Psoas muscle (tissue), 7 donors: ENCODE measurements at regions not wholly inside any gene's neighbourhood (a gene's known extent, or its start where the extent isn't known, plus 50 kb on each side); places are given as distances from the start of the nearest gene placed in this dataset.

Source experiments
- ATAC-seq, 4 donors: fragments of 200-7000 bp; cut with Tn5 transposase; one replicate each; pipeline ENCODE4 v1.9.1; 2020; ENCODE audit warnings: moderate library complexity in 3 of 4, mild to moderate bottlenecking in 2 of 4
- DNase-seq, 2 donors: peaks; one replicate each; pipeline ENCODE4 v3.0.0-alpha.2; 2020
- H3K27ac ChIP-seq: fragments of 200-600 bp; one replicate; pipeline ENCODE4 v1.8.0; 2022
- H3K27me3 ChIP-seq, 3 donors: fragments of 200-600 bp in 1 of 3; one replicate each; pipeline versions ENCODE4 v1.6.1 to v1.8.0; 2013 to 2022; ENCODE audit warnings: low read length in 2 of 3, mild to moderate bottlenecking in 2 of 3, moderate library complexity in 1 of 3; ENCODE audit not compliant: insufficient read depth in 3 of 3
- H3K36me3 ChIP-seq, 2 donors: fragments of 200-600 bp in 1 of 2; one replicate each; pipeline versions ENCODE4 v1.6.1 to v1.8.0; 2013 to 2022; ENCODE audit warnings: low read depth in 1 of 2, mild to moderate bottlenecking in 1 of 2, moderate library complexity in 1 of 2; ENCODE audit not compliant: insufficient read depth in 1 of 2
- H3K4me1 ChIP-seq: fragments of 200-600 bp; one replicate; pipeline ENCODE4 v1.8.0; 2022
- H3K4me3 ChIP-seq: fragments of 200-600 bp; one replicate; pipeline ENCODE4 v1.8.0; 2022; ENCODE audit warnings: mild to moderate bottlenecking
- H3K9me3 ChIP-seq: fragments of 200-600 bp; one replicate; pipeline ENCODE4 v1.8.0; 2022
- WGBS, 3 donors: extraction: QIAGEN DNeasy Blood & Tissue Kit; methylation state at CpG; one replicate each; pipeline versions ENCODE4 v1.1.6 to v1.1.7; 2013; 5-methylcytosine and 5-hydroxymethylcytosine counted together
- intact Hi-C, 2 donors: fragments of 100-400 bp; cut with DNase I; formaldehyde crosslinking; loops; one replicate each; pipeline versions ENCODE4 v1.11.0 to v1.14.2; 2022
- TF ChIP-seq, protein P1 (sequence below): fragments of 200-600 bp; IDR thresholded peaks from one replicate; pipeline ENCODE4 v1.8.0; 2022; ENCODE audit warnings: antibody characterized with exemption
- donor health status: healthy with polysubstance abuse.
- donor health status: DM: no; HTN: no; CAD: no; lungs with moderate emphysema.
- donor health status: Bipolar disorder and iron deficiency.
- donor health status: healthy.
- donor health status: DM: yes; HTN: yes; CAD: no.
- donor health status: DM: no; HTN: no; CAD: no.
- donor health status: DM: yes; HTN: yes; CAD: no.

DNA sequence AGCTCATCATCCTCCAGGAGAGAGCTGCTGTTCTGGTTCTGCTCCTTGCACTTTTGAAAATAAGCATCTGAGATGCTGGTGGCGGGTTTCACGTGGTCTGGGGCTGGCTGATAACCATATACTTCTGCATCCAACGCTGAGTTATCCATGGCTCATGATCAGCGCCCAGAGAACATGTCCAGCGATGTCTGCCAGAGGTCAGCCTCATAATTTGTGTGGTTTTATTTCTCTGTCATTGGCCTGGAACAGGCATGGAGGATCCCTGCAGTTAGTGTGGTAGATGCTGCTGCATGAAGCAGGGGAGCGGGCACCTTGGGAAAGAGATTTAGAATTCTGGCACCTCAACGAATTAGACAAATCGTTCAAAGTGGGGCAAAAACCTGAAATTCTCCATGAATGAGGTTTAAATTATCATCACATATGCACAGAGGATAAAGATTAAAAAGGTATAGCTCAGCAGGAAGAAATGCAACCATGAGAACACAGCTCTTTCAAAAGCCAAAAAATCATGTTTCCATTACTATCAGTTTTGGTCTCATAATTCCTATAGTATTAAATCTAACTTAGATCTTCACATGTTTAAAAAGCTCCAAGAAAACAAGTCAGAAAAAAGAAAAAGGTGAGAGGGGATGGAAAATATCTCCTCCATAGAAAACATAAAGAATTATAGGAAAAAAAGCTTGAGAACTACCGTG is 157.2 kb downstream of the SOD2 start:
- H3K9me3 ChIP-seq, result no peaks in the 10 kb centered on the region
- H3K36me3 ChIP-seq, result no peaks in the 10 kb centered on the region
- DNase-seq, result no peak
- ATAC-seq, result no peak
- intact Hi-C loops, result no loop called here
- no peaks in the 10 kb centered on the region for H3K4me1 ChIP-seq
- WGBS, 3 donors, result 63 to 68% (median 66%) methylated on average over 9 of the region's 9 CpGs
- no peaks in the 10 kb centered on the region for H3K27me3 ChIP-seq
- no peak overlapping the region for H3K27ac ChIP-seq
- TF ChIP-seq, protein P1, sequence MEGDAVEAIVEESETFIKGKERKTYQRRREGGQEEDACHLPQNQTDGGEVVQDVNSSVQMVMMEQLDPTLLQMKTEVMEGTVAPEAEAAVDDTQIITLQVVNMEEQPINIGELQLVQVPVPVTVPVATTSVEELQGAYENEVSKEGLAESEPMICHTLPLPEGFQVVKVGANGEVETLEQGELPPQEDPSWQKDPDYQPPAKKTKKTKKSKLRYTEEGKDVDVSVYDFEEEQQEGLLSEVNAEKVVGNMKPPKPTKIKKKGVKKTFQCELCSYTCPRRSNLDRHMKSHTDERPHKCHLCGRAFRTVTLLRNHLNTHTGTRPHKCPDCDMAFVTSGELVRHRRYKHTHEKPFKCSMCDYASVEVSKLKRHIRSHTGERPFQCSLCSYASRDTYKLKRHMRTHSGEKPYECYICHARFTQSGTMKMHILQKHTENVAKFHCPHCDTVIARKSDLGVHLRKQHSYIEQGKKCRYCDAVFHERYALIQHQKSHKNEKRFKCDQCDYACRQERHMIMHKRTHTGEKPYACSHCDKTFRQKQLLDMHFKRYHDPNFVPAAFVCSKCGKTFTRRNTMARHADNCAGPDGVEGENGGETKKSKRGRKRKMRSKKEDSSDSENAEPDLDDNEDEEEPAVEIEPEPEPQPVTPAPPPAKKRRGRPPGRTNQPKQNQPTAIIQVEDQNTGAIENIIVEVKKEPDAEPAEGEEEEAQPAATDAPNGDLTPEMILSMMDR, result no peak
- no peak overlapping the region for H3K4me3 ChIP-seq

DNA sequence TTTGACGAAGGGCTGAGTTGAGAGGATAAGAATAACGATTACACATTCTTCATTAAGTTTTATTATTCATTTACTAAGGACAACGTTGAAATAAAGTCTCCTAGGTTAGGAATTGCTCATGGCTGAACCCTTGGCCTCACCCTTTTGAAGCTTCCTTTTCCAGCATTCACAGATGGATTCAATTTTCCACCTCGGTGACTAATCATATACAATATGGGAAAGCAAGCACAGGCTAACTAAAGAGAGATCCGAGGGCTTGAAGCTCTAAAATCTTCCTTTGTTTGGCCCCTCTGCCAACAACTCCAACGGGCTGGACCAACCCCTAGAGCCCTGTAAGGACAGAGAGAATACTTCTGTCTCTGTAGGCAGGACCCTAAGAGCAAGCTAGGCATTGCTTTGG is 159.5 kb downstream of the SOD2 start:
- DNase-seq, result no peak
- Histone ChIP-seq H3K4me1 (no peaks in the 10 kb centered on the region), H3K27me3 (no peaks in the 10 kb centered on the region), H3K4me3 (no peak overlapping the region), H3K9me3 (no peaks in the 10 kb centered on the region), H3K27ac (no peak overlapping the region), H3K36me3 (no peaks in the 10 kb centered on the region)
- TF ChIP-seq, protein P1, result no peak
- intact Hi-C loops, result no loop called here
- no peak for ATAC-seq
- 47 to 58% (median 56%) methylated on average over 6 of the region's 6 CpGs for WGBS, 3 donors

DNA sequence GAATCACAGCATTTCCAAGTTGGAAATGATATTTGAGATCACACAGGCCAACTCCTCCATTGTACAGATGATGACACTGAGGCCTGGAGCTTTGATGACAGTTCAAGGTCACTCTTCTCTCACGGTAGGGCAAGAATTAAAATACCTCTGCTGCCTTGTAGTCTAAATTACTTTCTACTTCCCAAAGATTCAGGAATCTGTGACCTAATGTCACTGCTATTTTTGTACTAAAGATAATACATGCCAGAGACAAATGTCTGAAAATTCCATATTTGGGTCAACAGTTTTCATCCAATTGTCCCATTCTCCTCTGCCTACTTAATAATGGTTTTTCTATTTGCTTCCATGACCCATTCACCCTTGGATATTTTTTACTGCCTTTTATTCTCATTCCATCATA is 160.0 kb downstream of the SOD2 start:
- ATAC-seq, result no peak
- no peak for DNase-seq
- Histone ChIP-seq H3K36me3 (no peaks in the 10 kb centered on the region), H3K4me1 (no peaks in the 10 kb centered on the region), H3K4me3 (no peak overlapping the region), H3K9me3 (no peaks in the 10 kb centered on the region), H3K27me3 (no peaks in the 10 kb centered on the region), H3K27ac (no peak overlapping the region)
- TF ChIP-seq, protein P1, result no peak
- WGBS, 3 donors, result 27 to 34% (median 33%) methylated on average over 1 of the region's 1 CpG
- intact Hi-C loops, result no loop called here

DNA sequence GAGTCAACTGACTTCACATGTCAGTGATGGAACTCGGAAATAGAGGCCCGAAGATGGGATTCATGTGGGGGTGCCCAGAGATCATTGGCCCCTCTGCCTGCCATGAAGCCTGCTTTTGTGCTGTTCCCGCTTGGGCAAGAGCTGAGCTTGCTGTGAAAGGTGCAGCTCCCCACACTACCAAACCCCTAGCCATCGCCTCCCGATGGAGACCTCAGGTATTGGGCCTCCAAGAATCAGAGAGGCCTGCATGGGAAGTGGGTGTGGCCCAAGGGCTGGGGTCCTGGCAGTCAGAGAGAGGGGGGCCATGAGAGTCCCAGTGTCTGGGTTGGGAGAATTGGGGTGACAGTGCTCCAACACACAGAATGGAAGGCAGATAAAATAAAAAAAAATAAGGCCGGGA is 160.9 kb downstream of the SOD2 start:
- intact Hi-C loops, result no loop called here
- no peaks in the 10 kb centered on the region for H3K9me3 ChIP-seq
- H3K27ac ChIP-seq, result no peak overlapping the region
- H3K36me3 ChIP-seq, result no peaks in the 10 kb centered on the region
- H3K4me3 ChIP-seq, result no peak overlapping the region
- no peaks in the 10 kb centered on the region for H3K4me1 ChIP-seq
- ATAC-seq (no peak), DNase-seq (no peak)
- TF ChIP-seq, protein P1, result no peak
- WGBS, 3 donors, result 85 to 93% (median 93%) methylated on average over 6 of the region's 6 CpGs
- no peaks in the 10 kb centered on the region for H3K27me3 ChIP-seq

DNA sequence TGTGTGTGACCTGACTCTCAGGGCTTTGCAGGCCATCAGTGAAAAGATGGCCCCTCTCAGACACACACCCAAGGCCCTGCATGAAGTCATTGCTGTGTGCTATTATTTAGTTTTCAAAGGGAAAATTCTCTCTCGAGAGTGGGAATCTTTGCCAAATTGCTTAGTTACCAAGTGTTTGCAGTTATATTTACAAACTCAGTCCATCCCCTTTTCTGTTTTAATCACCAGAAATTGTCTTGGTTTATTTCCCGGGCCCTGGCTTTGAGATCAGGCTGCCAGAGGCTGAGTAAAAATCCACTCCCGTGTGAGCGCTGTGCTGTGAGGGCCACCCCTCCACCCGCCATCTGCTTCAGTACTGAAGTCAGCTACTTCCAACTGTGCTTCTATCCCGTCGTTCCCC is 163.1 kb downstream of the SOD2 start:
- ATAC-seq (peak in 1 of 4 donors; percentile 32), DNase-seq (peak in 1 of 2 donors; percentile 61)
- intact Hi-C loops, result no loop called here
- no peak overlapping the region for H3K4me3 ChIP-seq
- no peaks in the 10 kb centered on the region for H3K36me3 ChIP-seq
- H3K27me3 ChIP-seq, result no peaks in the 10 kb centered on the region
- H3K4me1 ChIP-seq, result no peaks in the 10 kb centered on the region
- TF ChIP-seq, protein P1, result no peak
- H3K27ac ChIP-seq, result no peak overlapping the region
- WGBS, 3 donors, result 43 to 44% (median 44%) methylated on average over 7 of the region's 7 CpGs
- H3K9me3 ChIP-seq, result no peaks in the 10 kb centered on the region
